NOMO-1 treated with DMSO at 0.1 percent for 48 hours (cell line): ENCODE measurements at regions not wholly inside any gene's neighbourhood (a gene's known extent, or its start where the extent isn't known, plus 50 kb on each side); places are given as distances from the start of the nearest gene placed in this dataset.
A peak's percentile ranks its signal among the peaks of the same experiment; 100 is the strongest.
"Not testable (repeated sequence)": the region's sequence is repeated elsewhere in the genome, so short reads cannot be mapped to it uniquely, and the experiment has no call there.

Source experiments
- DNase-seq: peaks from one replicate; lab custom pipeline; 2025; ENCODE audit not compliant: unreplicated experiment; lab: John Stamatoyannopoulos, UW

- DNase-seq: not testable (repeated sequence)
These were observed 69.6 kb upstream of the CCDC6 start for GRCh38 chr10:59975918-59976317.

DNA sequence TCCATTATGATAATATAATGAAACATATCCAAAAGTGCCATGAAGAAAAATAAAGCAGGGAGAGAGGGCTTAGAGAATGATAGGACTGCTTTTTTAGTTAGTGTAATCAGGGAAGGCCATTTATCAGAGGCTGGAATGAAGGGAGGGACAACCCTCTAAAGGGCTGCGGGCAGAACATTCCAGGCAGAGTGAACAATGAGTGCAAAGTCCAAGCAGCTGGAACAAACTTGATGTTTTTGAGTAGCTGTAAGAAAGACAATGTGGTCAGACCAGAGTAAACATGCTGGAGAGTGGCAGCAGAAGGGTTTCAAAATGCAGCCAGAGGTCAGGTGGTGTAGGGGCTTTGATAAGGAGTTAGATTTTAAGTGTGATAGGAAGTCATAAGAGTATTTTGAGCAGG lies 65.6 kb upstream of the CCDC6 start:
- DNase-seq: no peak

DNA sequence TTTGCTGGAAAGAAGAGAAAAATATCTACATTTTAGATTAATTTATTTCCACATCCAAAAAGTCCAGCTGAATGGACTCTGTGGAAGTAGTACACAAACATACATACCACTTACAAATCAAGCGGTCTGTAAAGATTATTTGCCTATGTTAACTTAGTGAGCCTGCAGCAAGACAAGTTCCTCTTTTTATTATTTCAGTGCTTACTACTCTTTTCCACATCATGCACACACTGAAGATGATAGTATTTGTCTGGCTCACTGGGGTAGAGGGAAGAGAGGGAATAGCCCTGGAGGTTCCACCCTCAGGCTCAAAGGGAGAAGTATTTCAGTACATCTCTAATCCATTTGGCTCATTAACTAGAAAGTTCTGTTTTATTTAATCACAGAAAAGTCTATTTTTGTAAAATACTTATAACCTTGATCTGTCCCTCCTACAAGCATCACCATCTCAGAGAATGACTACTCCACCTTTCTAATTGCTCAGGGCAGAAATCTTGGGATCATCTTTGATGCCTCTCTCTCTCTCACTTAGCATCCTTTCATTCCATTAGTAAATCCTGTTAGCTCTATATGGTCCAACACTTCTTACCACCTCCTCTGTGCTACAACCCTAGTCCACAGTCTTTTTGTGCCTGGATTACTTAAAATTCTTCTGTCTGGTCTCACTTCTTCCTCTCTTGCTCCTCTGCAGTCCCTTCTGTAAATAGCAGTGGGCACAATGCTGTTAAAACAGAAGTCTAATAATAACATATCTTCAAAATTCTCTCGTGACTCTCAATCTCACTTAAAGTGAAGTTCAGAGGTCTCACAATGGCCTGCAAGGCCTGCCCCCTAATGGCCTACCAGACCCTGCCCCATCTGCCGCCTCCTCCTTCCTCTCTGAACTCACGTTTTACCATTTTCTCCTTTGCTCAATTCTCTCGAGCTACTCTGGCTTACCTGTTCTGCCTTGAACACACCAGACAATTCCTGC lies 64.3 kb upstream of the CCDC6 start:
- peak; percentile 53 for DNase-seq

- no peak for DNase-seq
These were observed 62.3 kb upstream of the CCDC6 start for GRCh38 chr10:59968705-59969104.

GRCh38 chr10:59967079-59967478 lies 60.7 kb upstream of the CCDC6 start:
- no peak for DNase-seq

GRCh38 chr10:59965899-59966650 lies 59.7 kb upstream of the CCDC6 start:
- DNase-seq: no peak

DNA sequence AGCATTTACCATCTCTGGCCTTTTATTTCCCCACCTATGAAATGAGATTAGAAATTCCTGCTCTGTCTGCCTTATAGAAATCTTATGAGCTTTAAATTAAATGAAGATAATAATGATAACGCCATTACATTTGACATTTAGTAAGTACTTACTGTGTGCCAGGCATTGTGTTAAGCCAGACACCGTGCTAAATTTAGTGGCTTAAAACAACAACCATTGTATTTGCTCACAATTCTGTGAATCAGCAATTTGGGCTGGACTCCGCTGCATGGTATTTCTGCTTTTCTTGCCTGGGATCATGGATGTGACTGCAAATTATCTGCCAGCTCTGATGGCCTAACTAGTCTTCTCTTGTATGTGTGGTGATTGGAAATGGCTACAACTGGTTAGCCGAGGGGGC lies 56.4 kb upstream of the CCDC6 start:
- no peak for DNase-seq

GRCh38 chr10:59960751-59961150 lies 54.4 kb upstream of the CCDC6 start:
- no peak for DNase-seq

- DNase-seq: no peak
These were observed 53.2 kb upstream of the CCDC6 start for GRCh38 chr10:59959504-59960018.

- DNase-seq: no peak
These were observed 52.5 kb upstream of the CCDC6 start for GRCh38 chr10:59958882-59959281.

GRCh38 chr10:59957975-59958374 lies 51.6 kb upstream of the CCDC6 start:
- DNase-seq: no peak
